ENCODE measurements at regions not wholly inside any gene's neighbourhood (a gene's known extent, or its start where the extent isn't known, plus 50 kb on each side); places are given as distances from the start of the nearest gene placed in this dataset.
A peak's percentile ranks its signal among the peaks of the same experiment; 100 is the strongest.

GRCh38 chr6:164184410-164184809, 769.9 kb downstream of the QKI start:
- TF ChIP-seq CTCF (IDR thresholded peaks at IDR 0.05; ENCODE audit: low read length, missing control alignments) = no peak
- DNase-seq (ENCODE audit: low read depth) = no peak
- no peak overlapping the region for H3K4me3 ChIP-seq (replicated peaks; ENCODE audit: low read depth, low read length)

- DNase-seq (ENCODE audit: low read depth) = no peak
- H3K4me3 ChIP-seq (replicated peaks; ENCODE audit: low read depth, low read length) = no peak overlapping the region
- TF ChIP-seq CTCF (IDR thresholded peaks at IDR 0.05; ENCODE audit: low read length, missing control alignments) = no peak
These were observed 769.1 kb downstream of the QKI start for GRCh38 chr6:164183556-164184123.

DNA sequence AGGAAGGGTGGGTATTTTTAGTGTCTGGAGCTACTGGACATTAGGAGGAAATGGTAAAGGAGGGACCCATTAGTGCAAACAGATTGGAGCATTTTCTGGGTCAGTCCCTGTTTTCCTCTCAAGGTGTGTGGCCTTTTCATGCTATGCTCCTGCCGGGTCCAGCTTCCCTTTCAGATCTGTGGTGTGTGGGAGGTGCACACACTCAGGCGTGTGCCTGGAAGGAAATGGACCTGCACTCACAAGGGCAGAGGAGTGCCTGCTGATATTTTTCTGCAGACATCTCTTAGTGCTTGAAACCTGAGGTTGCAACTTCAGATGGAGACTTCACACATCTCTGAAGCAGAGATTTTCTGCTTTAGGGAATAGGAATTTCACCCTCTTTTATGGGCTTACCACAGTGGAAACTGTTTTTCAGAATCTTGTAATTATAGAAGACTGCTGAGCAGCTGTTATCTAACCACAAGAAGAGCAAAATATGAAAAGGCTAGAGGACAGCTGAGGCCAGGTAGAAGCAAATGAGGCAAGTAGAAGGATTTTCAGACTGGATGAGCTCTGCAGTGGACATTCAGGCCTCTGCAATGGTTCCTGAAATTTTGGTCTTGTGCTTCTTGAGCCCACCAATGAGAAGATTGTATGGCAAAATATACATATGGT, 764.3 kb downstream of the QKI start:
- no peak for DNase-seq (ENCODE audit: low read depth)
- no peak overlapping the region for H3K4me3 ChIP-seq (replicated peaks; ENCODE audit: low read depth, low read length)
- TF ChIP-seq CTCF (IDR thresholded peaks at IDR 0.05; ENCODE audit: low read length, missing control alignments) = no peak

- no peak overlapping the region for H3K4me3 ChIP-seq (replicated peaks; ENCODE audit: low read depth, low read length)
- no peak for TF ChIP-seq CTCF (IDR thresholded peaks at IDR 0.05; ENCODE audit: low read length, missing control alignments)
- no peak for DNase-seq (ENCODE audit: low read depth)
These were observed 754.8 kb downstream of the QKI start for GRCh38 chr6:164169355-164169754.

DNA sequence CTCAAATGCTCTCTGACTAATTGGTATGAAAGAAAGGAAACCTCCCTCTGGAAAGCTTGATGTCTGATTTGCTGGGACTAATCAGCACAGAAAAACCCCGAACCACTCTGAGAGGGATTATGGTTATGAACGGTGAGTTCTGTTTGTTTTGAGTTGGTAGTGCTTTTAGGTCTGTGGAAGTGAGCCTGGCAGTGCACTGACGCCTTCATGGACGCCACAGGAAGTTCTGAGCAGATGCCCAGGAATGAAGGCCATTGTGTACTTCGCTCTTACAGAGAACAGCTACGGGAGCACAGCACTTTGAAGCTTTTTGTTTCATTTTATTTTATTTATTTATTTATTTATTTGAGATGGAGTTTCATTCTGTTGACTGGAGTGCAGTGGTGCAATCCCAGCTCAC, 754.1 kb downstream of the QKI start:
- peak; percentile 1 for DNase-seq (ENCODE audit: low read depth)
- TF ChIP-seq CTCF (IDR thresholded peaks at IDR 0.05; ENCODE audit: low read length, missing control alignments) = no peak
- no peak overlapping the region for H3K4me3 ChIP-seq (replicated peaks; ENCODE audit: low read depth, low read length)

DNA sequence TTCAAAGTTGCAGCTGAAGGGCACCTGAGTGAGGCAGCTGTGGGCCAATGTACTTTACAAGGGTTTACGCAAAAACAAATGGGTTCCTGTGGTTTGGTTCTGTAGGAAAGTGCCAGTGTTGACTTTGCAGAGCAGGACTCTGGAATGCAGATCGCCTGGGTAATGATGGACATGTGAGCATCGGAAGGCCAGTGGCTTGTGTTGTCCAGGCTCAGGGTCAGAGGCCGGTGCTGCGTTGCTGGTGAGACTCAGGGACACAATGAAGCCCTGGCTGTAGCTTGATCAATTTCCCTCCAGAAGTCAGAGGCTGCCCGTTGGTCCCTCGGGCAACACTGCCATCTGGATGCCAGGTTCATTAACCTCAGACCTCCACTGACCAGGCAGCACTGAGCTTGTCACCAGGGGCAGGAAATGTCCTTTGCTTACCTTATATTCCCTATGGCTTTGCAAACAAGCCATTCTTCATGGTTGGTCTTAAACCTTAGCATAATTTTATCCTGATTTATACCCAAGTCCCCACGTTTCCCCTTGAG, 753.4 kb downstream of the QKI start:
- H3K4me3 ChIP-seq (replicated peaks; ENCODE audit: low read depth, low read length) = no peak overlapping the region
- no peak for TF ChIP-seq CTCF (IDR thresholded peaks at IDR 0.05; ENCODE audit: low read length, missing control alignments)
- no peak for DNase-seq (ENCODE audit: low read depth)

DNA sequence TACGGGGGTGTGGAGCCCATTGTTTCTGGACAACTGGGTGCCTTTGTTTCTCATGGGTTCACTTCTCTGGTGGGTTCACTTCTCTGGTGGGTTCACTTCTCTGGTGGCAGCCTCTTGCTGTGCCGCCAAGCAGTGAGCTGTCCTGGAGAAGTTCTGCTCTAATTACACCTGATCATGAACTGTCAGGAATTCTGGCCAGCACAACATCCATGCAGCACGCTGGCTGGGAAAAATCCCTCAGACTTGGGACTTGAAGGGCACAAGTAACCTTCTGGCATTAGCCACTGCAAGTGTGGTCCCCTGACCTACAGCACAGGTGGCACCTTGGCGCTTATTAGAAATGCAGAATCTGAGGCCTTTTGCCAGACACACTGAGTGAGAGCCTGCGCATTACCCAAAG, 752.5 kb downstream of the QKI start:
- TF ChIP-seq CTCF (IDR thresholded peaks at IDR 0.05; ENCODE audit: low read length, missing control alignments) = no peak
- DNase-seq (ENCODE audit: low read depth) = no peak
- H3K4me3 ChIP-seq (replicated peaks; ENCODE audit: low read depth, low read length) = no peak overlapping the region
